Vagina (tissue), 2 donors: ENCODE measurements at regions not wholly inside any gene's neighbourhood (a gene's known extent, or its start where the extent isn't known, plus 50 kb on each side); places are given as distances from the start of the nearest gene placed in this dataset.

Experiments
- POLR2A ChIP-seq, 2 donors: fragments of 450-650 bp; IDR thresholded peaks; one replicate each; pipeline ENCODE4 v1.6.1; 2017; ENCODE audit warnings: antibody characterized with exemption in 2 of 2, mild to moderate bottlenecking in 2 of 2, moderate library complexity in 2 of 2
- POLR2AphosphoS5 ChIP-seq, 2 donors: sonication (generic); formaldehyde crosslinking; IDR thresholded peaks; one replicate each; pipeline ENCODE4 v1.9.0; 2017; ENCODE audit warnings: antibody characterized with exemption in 2 of 2, mild to moderate bottlenecking in 2 of 2, low read depth in 1 of 2; ENCODE audit not compliant: insufficient read depth in 1 of 2
- TF ChIP-seq, protein P1 (sequence below), 3 experiments: fragments of 450-650 bp in 2 of 3; fragments of 200-600 bp in 1 of 3; sonication (generic) in 1 of 3; IDR thresholded peaks; one replicate each; pipeline ENCODE4 v1.5.1; 2017 to 2019; ENCODE audit warnings: antibody characterized with exemption in 3 of 3, mild to moderate bottlenecking in 2 of 3, moderate library complexity in 2 of 3

DNA sequence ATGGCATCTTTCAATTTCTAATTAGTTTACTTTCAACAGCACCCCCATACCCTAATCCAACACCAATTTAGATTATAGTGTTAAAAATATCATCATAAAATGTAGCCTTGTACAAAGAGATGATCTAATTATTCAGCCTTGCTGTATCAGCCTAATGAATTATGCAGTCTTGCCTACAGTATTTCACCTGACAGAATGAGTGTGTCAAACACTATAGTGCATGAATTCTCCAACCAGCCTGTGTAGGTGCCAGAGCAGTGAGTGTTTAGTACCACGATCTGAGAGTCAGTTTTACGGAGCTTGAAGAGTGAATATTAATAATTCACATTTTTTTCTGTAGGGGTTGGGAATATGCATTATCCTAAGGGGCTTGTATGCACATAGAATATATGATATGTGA lies 411.6 kb upstream of the SLC14A2 start:
- TF ChIP-seq, protein P1, sequence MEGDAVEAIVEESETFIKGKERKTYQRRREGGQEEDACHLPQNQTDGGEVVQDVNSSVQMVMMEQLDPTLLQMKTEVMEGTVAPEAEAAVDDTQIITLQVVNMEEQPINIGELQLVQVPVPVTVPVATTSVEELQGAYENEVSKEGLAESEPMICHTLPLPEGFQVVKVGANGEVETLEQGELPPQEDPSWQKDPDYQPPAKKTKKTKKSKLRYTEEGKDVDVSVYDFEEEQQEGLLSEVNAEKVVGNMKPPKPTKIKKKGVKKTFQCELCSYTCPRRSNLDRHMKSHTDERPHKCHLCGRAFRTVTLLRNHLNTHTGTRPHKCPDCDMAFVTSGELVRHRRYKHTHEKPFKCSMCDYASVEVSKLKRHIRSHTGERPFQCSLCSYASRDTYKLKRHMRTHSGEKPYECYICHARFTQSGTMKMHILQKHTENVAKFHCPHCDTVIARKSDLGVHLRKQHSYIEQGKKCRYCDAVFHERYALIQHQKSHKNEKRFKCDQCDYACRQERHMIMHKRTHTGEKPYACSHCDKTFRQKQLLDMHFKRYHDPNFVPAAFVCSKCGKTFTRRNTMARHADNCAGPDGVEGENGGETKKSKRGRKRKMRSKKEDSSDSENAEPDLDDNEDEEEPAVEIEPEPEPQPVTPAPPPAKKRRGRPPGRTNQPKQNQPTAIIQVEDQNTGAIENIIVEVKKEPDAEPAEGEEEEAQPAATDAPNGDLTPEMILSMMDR (IDR thresholded peaks at IDR 0.05), result no peak
- no peak for TF ChIP-seq POLR2A (IDR thresholded peaks at IDR 0.05)
- no peak for TF ChIP-seq POLR2AphosphoS5 (IDR thresholded peaks at IDR 0.05; ENCODE audit: insufficient read depth in 1 of 2, low read depth in 1 of 2)
